Activated CD4-positive, alpha-beta T cell treated with anti-CD3 and anti-CD28 coated beads, Interleukin-2, amount 10 ng/mL, durations not matched to agents 7 days and 5 days (primary cell): ENCODE measurements at regions not wholly inside any gene's neighbourhood (a gene's known extent, or its start where the extent isn't known, plus 50 kb on each side); places are given as distances from the start of the nearest gene placed in this dataset.

Experiments
- CTCF ChIA-PET: fragments of 350-600 bp; sonication (Branson Sonifier 250); formaldehyde crosslinking; loops from one replicate; lab custom pipeline; 2021; ENCODE audit warnings: antibody characterized with exemption; lab: Charles Lee
- POLR2A ChIA-PET: fragments of 350-600 bp; sonication (Branson Sonifier 250); formaldehyde crosslinking; loops from one replicate; lab custom pipeline; 2021; ENCODE audit warnings: antibody characterized with exemption; lab: Charles Lee
- DNase-seq: peaks from one replicate; pipeline ENCODE4 v3.0.0-alpha.2; 2020
- H3K27ac Mint-ChIP-seq: one replicate; pipeline ENCODE4 v1.8.0; 2021; ENCODE audit warnings: mild to moderate bottlenecking, moderate library complexity, mixed read lengths
- H3K27me3 Mint-ChIP-seq: one replicate; pipeline ENCODE4 v1.8.0; 2021; ENCODE audit warnings: mixed read lengths
- H3K36me3 Mint-ChIP-seq: one replicate; pipeline ENCODE4 v1.8.0; 2021; ENCODE audit warnings: low read depth, mixed read lengths
- H3K4me1 Mint-ChIP-seq: one replicate; pipeline ENCODE4 v1.8.0; 2021; ENCODE audit warnings: mixed read lengths
- H3K4me3 Mint-ChIP-seq: one replicate; pipeline ENCODE4 v1.8.0; 2021; ENCODE audit warnings: mild to moderate bottlenecking, moderate library complexity, mixed read lengths
- H3K9me3 Mint-ChIP-seq: one replicate; pipeline ENCODE4 v1.8.0; 2021; ENCODE audit warnings: mixed read lengths

DNA sequence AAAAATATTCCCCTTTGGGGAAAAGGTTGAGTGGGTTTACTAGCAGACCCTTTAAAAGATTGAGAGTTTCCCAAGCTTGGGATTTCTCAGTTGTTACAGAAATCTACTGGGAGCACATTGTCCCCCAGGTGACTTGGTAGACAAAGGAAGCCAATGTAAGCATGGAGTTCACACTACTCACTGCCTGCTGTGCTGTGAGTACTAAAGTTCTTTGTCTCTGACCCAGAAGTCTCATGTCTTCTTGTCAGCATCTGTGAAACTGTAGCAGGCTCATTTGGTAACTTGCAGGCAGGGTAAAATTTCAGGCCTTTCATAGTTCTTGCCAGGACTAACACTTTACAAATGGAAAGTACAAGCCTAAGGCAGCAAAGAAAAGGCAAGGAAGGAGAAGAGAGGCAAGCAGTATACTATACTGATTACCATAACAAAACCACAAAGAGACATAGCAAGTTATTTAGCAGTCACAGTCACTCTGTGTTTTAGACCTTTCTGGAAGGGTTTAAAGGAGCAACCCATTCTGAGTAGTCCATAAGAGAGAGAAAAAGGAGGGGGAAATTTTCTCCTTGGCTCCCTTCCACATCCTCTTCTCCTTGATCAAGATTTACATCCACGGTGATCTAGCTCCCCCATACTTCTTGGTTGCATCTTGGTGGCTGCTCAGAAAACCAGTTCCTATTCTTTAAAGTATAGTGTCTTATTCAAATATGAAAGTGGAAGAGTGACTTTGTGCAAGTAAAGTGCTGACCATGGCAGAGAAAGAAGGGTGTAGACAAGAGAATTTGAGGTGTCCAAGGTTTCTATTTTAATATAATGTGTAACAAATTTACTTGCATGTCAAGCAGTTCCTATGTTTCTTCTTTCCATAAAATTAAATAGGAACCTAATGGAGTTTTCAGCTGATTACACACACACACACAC is 160.0 kb upstream of the PDE5A start:
- H3K9me3 Mint-ChIP-seq: no peaks in the 10 kb centered on the region
- H3K4me3 Mint-ChIP-seq: no peak overlapping the region
- no peak overlapping the region for H3K27ac Mint-ChIP-seq
- ChIA-PET CTCF (no interaction called here), POLR2A (no interaction called here)
- no peak for DNase-seq
- H3K27me3 Mint-ChIP-seq: no peaks in the 10 kb centered on the region
- no peaks in the 10 kb centered on the region for H3K36me3 Mint-ChIP-seq
- H3K4me1 Mint-ChIP-seq: no peaks in the 10 kb centered on the region

DNA sequence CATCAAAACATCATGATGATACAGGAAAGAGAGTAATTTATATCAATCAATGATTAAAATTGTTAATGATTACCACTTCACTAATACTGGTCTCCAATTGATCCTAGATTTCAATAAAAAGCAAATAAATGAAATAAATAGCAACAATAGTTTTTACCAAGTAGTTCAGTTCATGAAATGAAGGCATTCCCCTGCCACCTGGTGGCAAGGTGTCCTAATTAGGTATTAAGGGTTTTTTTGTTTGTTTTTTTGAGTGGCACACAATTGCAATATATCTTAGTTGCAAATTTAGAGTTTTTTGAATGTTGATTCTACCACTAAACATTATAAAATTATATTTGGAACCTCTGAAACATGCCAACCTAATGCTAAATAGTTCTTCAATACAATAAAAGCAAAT is 157.4 kb upstream of the PDE5A start:
- H3K4me1 Mint-ChIP-seq: no peaks in the 10 kb centered on the region
- no peak for DNase-seq
- no peak overlapping the region for H3K4me3 Mint-ChIP-seq
- H3K27me3 Mint-ChIP-seq: no peaks in the 10 kb centered on the region
- POLR2A ChIA-PET: no interaction called here
- no peak overlapping the region for H3K27ac Mint-ChIP-seq
- CTCF ChIA-PET: no interaction called here
- no peaks in the 10 kb centered on the region for H3K36me3 Mint-ChIP-seq
- H3K9me3 Mint-ChIP-seq: no peaks in the 10 kb centered on the region

GRCh38 chr4:119783189-119783983 is 154.8 kb upstream of the PDE5A start:
- ChIA-PET POLR2A (no interaction called here), CTCF (interaction anchor here (0.8 kb wide), 1 partner anchor 18 kb away, joined by 3 read pairs; no protein-coding TSS in a partner anchor)
- Mint-ChIP-seq H3K4me1 (no peaks in the 10 kb centered on the region), H3K27me3 (no peaks in the 10 kb centered on the region), H3K4me3 (no peak overlapping the region), H3K9me3 (no peaks in the 10 kb centered on the region), H3K36me3 (no peaks in the 10 kb centered on the region), H3K27ac (no peak overlapping the region)
- no peak for DNase-seq

GRCh38 chr4:119781044-119781443 is 152.4 kb upstream of the PDE5A start:
- Mint-ChIP-seq H3K4me1 (no peaks in the 10 kb centered on the region), H3K4me3 (no peak overlapping the region), H3K27me3 (no peaks in the 10 kb centered on the region), H3K9me3 (no peaks in the 10 kb centered on the region), H3K36me3 (no peaks in the 10 kb centered on the region), H3K27ac (no peak overlapping the region)
- CTCF ChIA-PET: interaction anchor here (1.1 kb wide), 1 partner anchor 41 kb away, joined by 3 read pairs; no protein-coding TSS in a partner anchor
- POLR2A ChIA-PET: no interaction called here
- no peak for DNase-seq

- no peaks in the 10 kb centered on the region for H3K36me3 Mint-ChIP-seq
- H3K27ac Mint-ChIP-seq: no peak overlapping the region
- ChIA-PET CTCF (no interaction called here), POLR2A (no interaction called here)
- no peaks in the 10 kb centered on the region for H3K9me3 Mint-ChIP-seq
- H3K4me3 Mint-ChIP-seq: no peak overlapping the region
- no peak for DNase-seq
- no peaks in the 10 kb centered on the region for H3K27me3 Mint-ChIP-seq
- no peaks in the 10 kb centered on the region for H3K4me1 Mint-ChIP-seq
These were observed 146.2 kb upstream of the PDE5A start for GRCh38 chr4:119774840-119775239.

GRCh38 chr4:119765951-119766350 is 137.3 kb upstream of the PDE5A start:
- H3K36me3 Mint-ChIP-seq: no peaks in the 10 kb centered on the region
- POLR2A ChIA-PET: no interaction called here
- no peak overlapping the region for H3K27ac Mint-ChIP-seq
- no peak overlapping the region for H3K4me3 Mint-ChIP-seq
- DNase-seq: no peak
- CTCF ChIA-PET: interaction anchor here (1.0 kb wide), 1 partner anchor 17 kb away, joined by 3 read pairs; no protein-coding TSS in a partner anchor
- H3K27me3 Mint-ChIP-seq: no peaks in the 10 kb centered on the region
- no peaks in the 10 kb centered on the region for H3K4me1 Mint-ChIP-seq
- H3K9me3 Mint-ChIP-seq: no peaks in the 10 kb centered on the region

- ChIA-PET POLR2A (no interaction called here), CTCF (interaction anchor here (1.0 kb wide), 1 partner anchor 18 kb away, joined by 3 read pairs; no protein-coding TSS in a partner anchor)
- Mint-ChIP-seq H3K36me3 (no peaks in the 10 kb centered on the region), H3K27me3 (no peaks in the 10 kb centered on the region), H3K9me3 (no peaks in the 10 kb centered on the region), H3K4me3 (no peak overlapping the region), H3K27ac (no peak overlapping the region), H3K4me1 (no peaks in the 10 kb centered on the region)
- no peak for DNase-seq
These were observed 136.9 kb upstream of the PDE5A start for GRCh38 chr4:119765469-119765868.

GRCh38 chr4:119763386-119763785 is 134.8 kb upstream of the PDE5A start:
- ChIA-PET CTCF (no interaction called here), POLR2A (no interaction called here)
- Mint-ChIP-seq H3K27ac (no peak overlapping the region), H3K27me3 (no peaks in the 10 kb centered on the region), H3K4me3 (no peak overlapping the region), H3K4me1 (no peaks in the 10 kb centered on the region), H3K9me3 (no peaks in the 10 kb centered on the region), H3K36me3 (no peaks in the 10 kb centered on the region)
- DNase-seq: no peak

DNA sequence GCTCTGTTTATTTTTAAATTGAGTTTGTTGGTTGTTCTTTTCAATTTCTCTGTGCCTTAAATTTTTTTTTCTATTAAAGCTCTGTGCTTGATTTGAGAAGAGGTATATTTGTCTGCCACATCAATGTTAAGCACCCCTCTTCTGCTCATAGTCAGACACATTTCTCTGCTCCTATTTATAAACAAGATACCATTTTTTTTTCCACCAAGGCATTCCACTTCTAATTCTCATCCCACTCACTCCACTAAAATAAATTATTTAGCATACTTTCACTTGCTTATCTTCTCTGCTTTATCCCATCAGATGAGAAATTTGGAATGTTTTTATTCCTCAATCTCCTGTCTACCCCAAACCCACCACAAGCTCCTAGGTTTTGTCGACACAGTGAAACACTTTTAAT is 127.0 kb upstream of the PDE5A start:
- Mint-ChIP-seq H3K4me3 (no peak overlapping the region), H3K27me3 (peaks cover 2% of the 10 kb centered on the region), H3K27ac (no peak overlapping the region), H3K4me1 (no peaks in the 10 kb centered on the region), H3K36me3 (no peaks in the 10 kb centered on the region), H3K9me3 (no peaks in the 10 kb centered on the region)
- ChIA-PET POLR2A (no interaction called here), CTCF (no interaction called here)
- DNase-seq: no peak

DNA sequence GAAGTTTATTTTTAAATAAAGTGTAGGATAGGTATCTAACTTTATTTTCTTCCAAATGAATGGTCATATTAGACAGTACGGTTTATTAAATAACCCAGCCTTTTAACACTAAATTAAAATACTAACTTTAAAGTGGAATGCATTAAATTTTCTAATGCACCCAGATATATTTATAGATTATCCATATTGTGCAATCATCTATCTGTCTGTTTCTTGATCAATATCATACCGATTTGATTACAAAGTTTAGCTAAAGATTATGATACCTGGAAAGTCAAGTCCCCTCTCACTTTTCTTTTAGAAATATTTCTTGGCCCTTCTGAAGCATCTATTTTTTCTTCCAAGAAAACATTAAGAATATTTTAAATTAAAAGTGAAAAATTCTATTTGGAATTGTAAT is 124.3 kb upstream of the PDE5A start:
- CTCF ChIA-PET: no interaction called here
- H3K36me3 Mint-ChIP-seq: no peaks in the 10 kb centered on the region
- POLR2A ChIA-PET: no interaction called here
- no peaks in the 10 kb centered on the region for H3K9me3 Mint-ChIP-seq
- H3K4me3 Mint-ChIP-seq: no peak overlapping the region
- peaks cover 6% of the 10 kb centered on the region for H3K27me3 Mint-ChIP-seq
- H3K4me1 Mint-ChIP-seq: no peaks in the 10 kb centered on the region
- no peak overlapping the region for H3K27ac Mint-ChIP-seq
- no peak for DNase-seq

DNA sequence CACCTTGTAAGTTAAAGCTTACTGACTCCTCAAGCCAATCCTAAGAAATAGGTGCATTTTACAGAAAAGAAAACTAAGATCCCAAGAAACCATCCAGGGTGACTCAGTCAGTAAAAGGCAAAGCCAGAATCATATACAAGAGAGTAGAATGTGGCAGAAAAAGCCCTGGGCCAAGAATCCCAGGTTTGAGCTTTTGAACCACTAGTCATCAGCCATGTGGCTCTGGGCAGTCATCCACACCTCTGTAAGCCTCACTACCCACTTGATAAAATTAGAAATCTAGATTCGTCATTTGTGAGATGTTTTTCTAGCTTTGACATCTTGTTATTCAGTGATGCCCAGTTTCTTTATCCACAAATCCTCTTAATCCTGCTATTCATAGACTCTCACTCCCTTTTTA is 122.2 kb upstream of the PDE5A start:
- no peak for DNase-seq
- Mint-ChIP-seq H3K27me3 (peaks cover 4% of the 10 kb centered on the region), H3K4me3 (no peak overlapping the region), H3K27ac (no peak overlapping the region), H3K36me3 (no peaks in the 10 kb centered on the region), H3K4me1 (no peaks in the 10 kb centered on the region), H3K9me3 (no peaks in the 10 kb centered on the region)
- POLR2A ChIA-PET: no interaction called here
- CTCF ChIA-PET: no interaction called here

DNA sequence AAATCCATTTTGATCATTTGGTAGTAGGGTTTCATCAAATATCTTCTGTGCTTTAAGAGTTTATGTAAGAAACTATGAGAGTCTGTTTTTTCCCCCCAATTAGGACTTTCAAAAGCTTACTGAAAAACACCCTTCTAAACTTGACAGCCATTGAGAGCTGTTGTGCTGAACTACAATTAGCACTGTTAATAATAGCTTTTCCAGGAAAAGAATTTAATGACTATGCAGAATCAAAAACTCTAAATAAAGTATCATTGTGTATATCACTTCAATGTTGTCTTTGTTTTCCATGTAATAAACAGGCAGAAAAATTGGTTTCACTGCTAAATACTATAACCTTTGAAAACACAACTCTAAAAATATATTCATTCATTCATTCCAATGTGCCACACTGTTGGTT is 121.4 kb upstream of the PDE5A start:
- no peak for DNase-seq
- Mint-ChIP-seq H3K4me3 (no peak overlapping the region), H3K4me1 (no peaks in the 10 kb centered on the region), H3K27ac (no peak overlapping the region), H3K9me3 (no peaks in the 10 kb centered on the region), H3K36me3 (no peaks in the 10 kb centered on the region), H3K27me3 (peaks cover 4% of the 10 kb centered on the region)
- POLR2A ChIA-PET: no interaction called here
- CTCF ChIA-PET: no interaction called here

GRCh38 chr4:119748853-119749252 is 120.2 kb upstream of the PDE5A start:
- Mint-ChIP-seq H3K4me1 (no peaks in the 10 kb centered on the region), H3K36me3 (no peaks in the 10 kb centered on the region), H3K27me3 (peaks cover 4% of the 10 kb centered on the region), H3K4me3 (no peak overlapping the region), H3K9me3 (no peaks in the 10 kb centered on the region), H3K27ac (no peak overlapping the region)
- no peak for DNase-seq
- POLR2A ChIA-PET: no interaction called here
- CTCF ChIA-PET: no interaction called here
